Nephron progenitor cell (in vitro differentiated cells): ENCODE measurements at regions not wholly inside any gene's neighbourhood (a gene's known extent, or its start where the extent isn't known, plus 50 kb on each side); places are given as distances from the start of the nearest gene placed in this dataset.

Experiments
- DNase-seq: peaks from one replicate; pipeline ENCODE4 v3.0.0; 2021
- H3K27ac Mint-ChIP-seq: 2 replicates; pipeline ENCODE4 v1.8.0; 2021; ENCODE audit warnings: mild to moderate bottlenecking, moderate library complexity, mixed read lengths
- H3K27me3 Mint-ChIP-seq: 2 replicates; pipeline ENCODE4 v1.8.0; 2021; ENCODE audit warnings: mild to moderate bottlenecking, low read depth, mixed read lengths; ENCODE audit not compliant: poor library complexity
- H3K36me3 Mint-ChIP-seq: 2 replicates; pipeline ENCODE4 v1.8.0; 2021; ENCODE audit warnings: low read depth, mixed read lengths
- H3K4me1 Mint-ChIP-seq: 2 replicates; pipeline ENCODE4 v1.8.0; 2021; ENCODE audit warnings: mixed read lengths
- H3K4me3 Mint-ChIP-seq: 2 replicates; pipeline ENCODE4 v1.8.0; 2021; ENCODE audit warnings: mild to moderate bottlenecking, moderate library complexity, mixed read lengths
- H3K9me3 Mint-ChIP-seq: 2 replicates; pipeline ENCODE4 v1.8.0; 2021; ENCODE audit warnings: mild to moderate bottlenecking, moderate library complexity, mixed read lengths
- CTCF ChIP-seq: fragments of 200-600 bp; sonication (generic); IDR thresholded peaks from 2 replicates; pipeline ENCODE4 v1.5.0; 2021; ENCODE audit warnings: antibody characterized with exemption

GRCh38 chr6:90703336-90703735 lies 116.5 kb upstream of the MAP3K7 start:
- no peak for DNase-seq
- no peak overlapping the region for H3K27ac Mint-ChIP-seq
- H3K9me3 Mint-ChIP-seq, result no peaks in the 10 kb centered on the region
- H3K4me3 Mint-ChIP-seq, result no peak overlapping the region
- H3K27me3 Mint-ChIP-seq, result peaks cover 3% of the 10 kb centered on the region
- H3K4me1 Mint-ChIP-seq, result peaks cover 38% of the 10 kb centered on the region
- H3K36me3 Mint-ChIP-seq, result no peaks in the 10 kb centered on the region
- TF ChIP-seq CTCF, result no peak

- H3K27ac Mint-ChIP-seq, result no peak overlapping the region
- no peak overlapping the region for H3K4me3 Mint-ChIP-seq
- no peaks in the 10 kb centered on the region for H3K9me3 Mint-ChIP-seq
- peaks cover 25% of the 10 kb centered on the region for H3K4me1 Mint-ChIP-seq
- peaks cover 3% of the 10 kb centered on the region for H3K27me3 Mint-ChIP-seq
- no peak for DNase-seq
- no peak for TF ChIP-seq CTCF
- H3K36me3 Mint-ChIP-seq, result no peaks in the 10 kb centered on the region
These were observed 115.1 kb upstream of the MAP3K7 start for GRCh38 chr6:90701926-90702325.

- H3K4me1 Mint-ChIP-seq, result peaks cover 20% of the 10 kb centered on the region
- peaks cover 2% of the 10 kb centered on the region for H3K9me3 Mint-ChIP-seq
- no peak overlapping the region for H3K4me3 Mint-ChIP-seq
- H3K36me3 Mint-ChIP-seq, result no peaks in the 10 kb centered on the region
- peak; percentile 25 for DNase-seq
- no peak overlapping the region for H3K27ac Mint-ChIP-seq
- no peak for TF ChIP-seq CTCF
- H3K27me3 Mint-ChIP-seq, result peaks cover 5% of the 10 kb centered on the region
These were observed 114.4 kb upstream of the MAP3K7 start for GRCh38 chr6:90701146-90701781.

GRCh38 chr6:90695316-90695715 lies 108.4 kb upstream of the MAP3K7 start:
- Mint-ChIP-seq H3K4me3 (no peak overlapping the region), H3K4me1 (no peaks in the 10 kb centered on the region), H3K27me3 (peaks cover 3% of the 10 kb centered on the region), H3K9me3 (peaks cover 14% of the 10 kb centered on the region), H3K36me3 (no peaks in the 10 kb centered on the region), H3K27ac (no peak overlapping the region)
- DNase-seq, result no peak
- TF ChIP-seq CTCF, result no peak

GRCh38 chr6:90694802-90695201 lies 107.9 kb upstream of the MAP3K7 start:
- no peak overlapping the region for H3K27ac Mint-ChIP-seq
- no peaks in the 10 kb centered on the region for H3K36me3 Mint-ChIP-seq
- peaks cover 3% of the 10 kb centered on the region for H3K27me3 Mint-ChIP-seq
- no peak for DNase-seq
- no peak overlapping the region for H3K4me3 Mint-ChIP-seq
- no peaks in the 10 kb centered on the region for H3K4me1 Mint-ChIP-seq
- H3K9me3 Mint-ChIP-seq, result peaks cover 14% of the 10 kb centered on the region
- TF ChIP-seq CTCF, result no peak

GRCh38 chr6:90691823-90692222 lies 105.0 kb upstream of the MAP3K7 start:
- peaks cover 14% of the 10 kb centered on the region for H3K9me3 Mint-ChIP-seq
- DNase-seq, result no peak
- no peak overlapping the region for H3K4me3 Mint-ChIP-seq

More at GRCh38 chr6:90691823-90692222, 105.0 kb upstream of the MAP3K7 start:
- Mint-ChIP-seq H3K36me3 (no peaks in the 10 kb centered on the region), H3K27me3 (peaks cover 3% of the 10 kb centered on the region), H3K4me1 (no peaks in the 10 kb centered on the region), H3K27ac (no peak overlapping the region)
- peak; percentile 14 for TF ChIP-seq CTCF
